DND-41 (cell line): ENCODE measurements at regions not wholly inside any gene's neighbourhood (a gene's known extent, or its start where the extent isn't known, plus 50 kb on each side); places are given as distances from the start of the nearest gene placed in this dataset.

Experiments used
- CTCF ChIP-seq: IDR thresholded peaks from 2 replicates; pipeline ENCODE4 v1.5.1; 2012; ENCODE audit warnings: borderline replicate concordance, low read length, moderate library complexity, mild to moderate bottlenecking; ENCODE audit not compliant: poor library complexity, severe bottlenecking; ENCODE audit errors: extremely low read depth
- EZH2 ChIP-seq: IDR thresholded peaks from 3 replicates; pipeline ENCODE4 v1.6.1; 2012; ENCODE audit warnings: borderline replicate concordance, low read depth, mild to moderate bottlenecking, moderate library complexity, low read length, inconsistent platforms; ENCODE audit not compliant: severe bottlenecking

GRCh38 chr12:23063206-23063605 lies 438.2 kb downstream of the ETNK1 start:
- TF ChIP-seq CTCF = no peak
- no peak for TF ChIP-seq EZH2
